Duodenal mucosa (tissue), 2 donors: ENCODE measurements at regions not wholly inside any gene's neighbourhood (a gene's known extent, or its start where the extent isn't known, plus 50 kb on each side); places are given as distances from the start of the nearest gene placed in this dataset.

Experiments used
- H3K27ac ChIP-seq: one replicate; pipeline ENCODE4 v1.7.0; 2013; ENCODE audit warnings: low read depth, low read length
- H3K27me3 ChIP-seq, 2 donors: one replicate each; pipeline ENCODE4 v1.7.0; 2013; ENCODE audit warnings: low read length in 2 of 2, control low read depth in 1 of 2; ENCODE audit not compliant: insufficient read depth in 2 of 2, control insufficient read depth in 1 of 2
- H3K36me3 ChIP-seq, 2 donors: one replicate each; pipeline ENCODE4 v1.7.0; 2013; ENCODE audit warnings: low read length in 2 of 2, control low read depth in 1 of 2; ENCODE audit not compliant: insufficient read depth in 2 of 2, control insufficient read depth in 1 of 2
- H3K4me1 ChIP-seq, 2 donors: one replicate each; pipeline ENCODE4 v1.7.0; 2013; ENCODE audit warnings: low read length in 2 of 2, control low read depth in 1 of 2; ENCODE audit not compliant: insufficient read depth in 2 of 2, control insufficient read depth in 1 of 2
- H3K4me3 ChIP-seq, 2 donors: one replicate each; pipeline ENCODE4 v1.7.0; 2013; ENCODE audit warnings: low read length in 2 of 2, low read depth in 1 of 2
- H3K9ac ChIP-seq, 2 donors: one replicate each; pipeline ENCODE4 v1.7.0; 2013; ENCODE audit warnings: low read length in 2 of 2, low read depth in 1 of 2
- H3K9me3 ChIP-seq, 2 donors: one replicate each; pipeline ENCODE4 v1.7.0; 2013; ENCODE audit warnings: low read length in 2 of 2, control low read depth in 1 of 2; ENCODE audit not compliant: control insufficient read depth in 1 of 2

GRCh38 chr1:188406636-188407035 is 1577.9 kb downstream of the PLA2G4A start:
- H3K27me3 ChIP-seq: no peaks in the 10 kb centered on the region
- no peak overlapping the region for H3K4me3 ChIP-seq
- no peaks in the 10 kb centered on the region for H3K4me1 ChIP-seq
- H3K9me3 ChIP-seq: no peaks in the 10 kb centered on the region
- no peak overlapping the region for H3K9ac ChIP-seq
- H3K36me3 ChIP-seq: no peaks in the 10 kb centered on the region
- no peak overlapping the region for H3K27ac ChIP-seq

- Histone ChIP-seq H3K27me3 (no peaks in the 10 kb centered on the region), H3K27ac (no peak overlapping the region), H3K9ac (no peak overlapping the region), H3K4me1 (no peaks in the 10 kb centered on the region), H3K36me3 (no peaks in the 10 kb centered on the region), H3K4me3 (no peak overlapping the region), H3K9me3 (no peaks in the 10 kb centered on the region)
Measured at GRCh38 chr1:188420177-188420576, 1591.4 kb downstream of the PLA2G4A start.

DNA sequence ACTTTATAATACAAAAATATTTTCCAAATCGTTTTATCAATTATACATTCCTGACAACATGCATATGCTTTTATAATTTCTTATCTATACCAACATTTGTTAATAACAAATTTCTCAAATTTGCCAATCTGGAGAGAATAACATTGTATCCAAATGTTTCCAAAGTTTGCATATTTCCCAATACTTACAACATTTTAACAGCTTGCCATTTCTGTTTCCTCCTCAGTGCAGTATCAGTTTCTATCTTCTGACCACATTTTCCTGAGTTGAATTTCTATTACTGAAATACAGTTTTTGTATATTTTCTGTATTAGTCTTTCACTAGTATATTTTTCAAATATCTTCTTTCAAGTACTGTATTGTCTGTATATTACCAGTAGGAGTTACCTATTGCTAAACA is 1594.3 kb downstream of the PLA2G4A start:
- H3K9me3 ChIP-seq: no peaks in the 10 kb centered on the region
- no peaks in the 10 kb centered on the region for H3K4me1 ChIP-seq
- H3K4me3 ChIP-seq: no peak overlapping the region

GRCh38 chr1:188424176-188424575 is 1595.4 kb downstream of the PLA2G4A start:
- no peak overlapping the region for H3K27ac ChIP-seq
- H3K9me3 ChIP-seq: no peaks in the 10 kb centered on the region
- no peak overlapping the region for H3K4me3 ChIP-seq
- no peaks in the 10 kb centered on the region for H3K27me3 ChIP-seq
- no peaks in the 10 kb centered on the region for H3K4me1 ChIP-seq
- H3K36me3 ChIP-seq: no peaks in the 10 kb centered on the region
- H3K9ac ChIP-seq: no peak overlapping the region

More for the DNA sequence above, 1594.3 kb downstream of the PLA2G4A start:
- Histone ChIP-seq H3K36me3 (no peaks in the 10 kb centered on the region), H3K9ac (no peak overlapping the region), H3K27me3 (no peaks in the 10 kb centered on the region), H3K27ac (no peak overlapping the region)

- no peaks in the 10 kb centered on the region for H3K36me3 ChIP-seq
- no peak overlapping the region for H3K4me3 ChIP-seq
Measured at GRCh38 chr1:188425687-188426086, 1596.9 kb downstream of the PLA2G4A start.

GRCh38 chr1:188426561-188426960 is 1597.8 kb downstream of the PLA2G4A start:
- H3K36me3 ChIP-seq: no peaks in the 10 kb centered on the region
- H3K27ac ChIP-seq: no peak overlapping the region
- no peaks in the 10 kb centered on the region for H3K9me3 ChIP-seq
- H3K4me1 ChIP-seq: no peaks in the 10 kb centered on the region
- H3K4me3 ChIP-seq: no peak overlapping the region
- H3K27me3 ChIP-seq: no peaks in the 10 kb centered on the region
- no peak overlapping the region for H3K9ac ChIP-seq

More at GRCh38 chr1:188425687-188426086, 1596.9 kb downstream of the PLA2G4A start:
- no peaks in the 10 kb centered on the region for H3K9me3 ChIP-seq
- H3K27me3 ChIP-seq: no peaks in the 10 kb centered on the region
- no peaks in the 10 kb centered on the region for H3K4me1 ChIP-seq
- H3K9ac ChIP-seq: no peak overlapping the region
- no peak overlapping the region for H3K27ac ChIP-seq

- Histone ChIP-seq H3K27me3 (no peaks in the 10 kb centered on the region), H3K9me3 (no peaks in the 10 kb centered on the region), H3K4me1 (no peaks in the 10 kb centered on the region), H3K27ac (no peak overlapping the region), H3K36me3 (no peaks in the 10 kb centered on the region), H3K9ac (no peak overlapping the region), H3K4me3 (no peak overlapping the region)
Measured at GRCh38 chr1:188427642-188428041, 1598.9 kb downstream of the PLA2G4A start.

- no peaks in the 10 kb centered on the region for H3K4me1 ChIP-seq
- no peak overlapping the region for H3K27ac ChIP-seq
- no peak overlapping the region for H3K4me3 ChIP-seq
- H3K36me3 ChIP-seq: no peaks in the 10 kb centered on the region
- H3K27me3 ChIP-seq: no peaks in the 10 kb centered on the region
- H3K9ac ChIP-seq: no peak overlapping the region
- no peaks in the 10 kb centered on the region for H3K9me3 ChIP-seq
Measured at GRCh38 chr1:188429386-188429785, 1600.6 kb downstream of the PLA2G4A start.

GRCh38 chr1:188432427-188432826 is 1603.7 kb downstream of the PLA2G4A start:
- no peak overlapping the region for H3K9ac ChIP-seq
- H3K27ac ChIP-seq: no peak overlapping the region

GRCh38 chr1:188433425-188433824 is 1604.7 kb downstream of the PLA2G4A start:
- H3K27me3 ChIP-seq: no peaks in the 10 kb centered on the region
- no peak overlapping the region for H3K4me3 ChIP-seq
- no peaks in the 10 kb centered on the region for H3K4me1 ChIP-seq
- H3K36me3 ChIP-seq: no peaks in the 10 kb centered on the region
- no peak overlapping the region for H3K27ac ChIP-seq
- H3K9ac ChIP-seq: no peak overlapping the region
- H3K9me3 ChIP-seq: no peaks in the 10 kb centered on the region

More at GRCh38 chr1:188432427-188432826, 1603.7 kb downstream of the PLA2G4A start:
- no peaks in the 10 kb centered on the region for H3K4me1 ChIP-seq
- no peaks in the 10 kb centered on the region for H3K9me3 ChIP-seq
- no peaks in the 10 kb centered on the region for H3K27me3 ChIP-seq
- no peak overlapping the region for H3K4me3 ChIP-seq
- H3K36me3 ChIP-seq: no peaks in the 10 kb centered on the region

- Histone ChIP-seq H3K9me3 (no peaks in the 10 kb centered on the region), H3K9ac (no peak overlapping the region), H3K27ac (no peak overlapping the region), H3K27me3 (no peaks in the 10 kb centered on the region), H3K36me3 (no peaks in the 10 kb centered on the region), H3K4me1 (no peaks in the 10 kb centered on the region), H3K4me3 (no peak overlapping the region)
Measured at GRCh38 chr1:188444526-188444925, 1615.8 kb downstream of the PLA2G4A start.
